ENCODE measurements at regions not wholly inside any gene's neighbourhood (a gene's known extent, or its start where the extent isn't known, plus 50 kb on each side); places are given as distances from the start of the nearest gene placed in this dataset.

GRCh38 chr2:129061069-129061768 is 742.6 kb upstream of the HS6ST1 start:
- DNase-seq (ENCODE audit: extremely low read depth, low read depth, low spot score) = no peak

- no peak for DNase-seq (ENCODE audit: extremely low read depth, low read depth, low spot score)
These were observed 743.1 kb upstream of the HS6ST1 start for GRCh38 chr2:129061769-129062121.

- no peak for DNase-seq (ENCODE audit: extremely low read depth, low read depth, low spot score)
These were observed 743.7 kb upstream of the HS6ST1 start for GRCh38 chr2:129062146-129062912.

- DNase-seq (ENCODE audit: extremely low read depth, low read depth, low spot score) = no peak
These were observed 748.4 kb upstream of the HS6ST1 start for GRCh38 chr2:129067070-129067469.

- DNase-seq (ENCODE audit: extremely low read depth, low read depth, low spot score) = no peak
These were observed 749.3 kb upstream of the HS6ST1 start for GRCh38 chr2:129067953-129068352.

- no peak for DNase-seq (ENCODE audit: extremely low read depth, low read depth, low spot score)
These were observed 749.9 kb upstream of the HS6ST1 start for GRCh38 chr2:129068543-129068942.

GRCh38 chr2:129069875-129070594 is 751.4 kb upstream of the HS6ST1 start:
- DNase-seq (ENCODE audit: extremely low read depth, low read depth, low spot score) = no peak

GRCh38 chr2:129070663-129071062 is 752.0 kb upstream of the HS6ST1 start:
- no peak for DNase-seq (ENCODE audit: extremely low read depth, low read depth, low spot score)

GRCh38 chr2:129071531-129071930 is 752.9 kb upstream of the HS6ST1 start:
- DNase-seq (ENCODE audit: extremely low read depth, low read depth, low spot score) = no peak

GRCh38 chr2:129074298-129074920 is 755.7 kb upstream of the HS6ST1 start:
- no peak for DNase-seq (ENCODE audit: extremely low read depth, low read depth, low spot score)

- no peak for DNase-seq (ENCODE audit: extremely low read depth, low read depth, low spot score)
These were observed 759.9 kb upstream of the HS6ST1 start for GRCh38 chr2:129078548-129078947.

GRCh38 chr2:129080715-129081476 is 762.2 kb upstream of the HS6ST1 start:
- DNase-seq (ENCODE audit: extremely low read depth, low read depth, low spot score) = no peak

GRCh38 chr2:129085386-129085785 is 766.7 kb upstream of the HS6ST1 start:
- DNase-seq (ENCODE audit: extremely low read depth, low read depth, low spot score) = no peak

- no peak for DNase-seq (ENCODE audit: extremely low read depth, low read depth, low spot score)
These were observed 768.6 kb upstream of the HS6ST1 start for GRCh38 chr2:129087133-129087813.

- DNase-seq (ENCODE audit: extremely low read depth, low read depth, low spot score) = no peak
These were observed 773.0 kb upstream of the HS6ST1 start for GRCh38 chr2:129091620-129092019.

GRCh38 chr2:129092956-129093355 is 774.3 kb upstream of the HS6ST1 start:
- DNase-seq (ENCODE audit: extremely low read depth, low read depth, low spot score) = no peak

GRCh38 chr2:129101186-129101585 is 782.5 kb upstream of the HS6ST1 start:
- no peak for DNase-seq (ENCODE audit: extremely low read depth, low read depth, low spot score)

- DNase-seq (ENCODE audit: extremely low read depth, low read depth, low spot score) = no peak
These were observed 785.5 kb upstream of the HS6ST1 start for GRCh38 chr2:129103936-129104878.

- no peak for DNase-seq (ENCODE audit: extremely low read depth, low read depth, low spot score)
These were observed 793.5 kb upstream of the HS6ST1 start for GRCh38 chr2:129112181-129112580.
